Loucy (cell line): ENCODE measurements at regions not wholly inside any gene's neighbourhood (a gene's known extent, or its start where the extent isn't known, plus 50 kb on each side); places are given as distances from the start of the nearest gene placed in this dataset.

Experiments used
- EZH2phosphoT487 ChIP-seq: fragments of 200-600 bp; IDR thresholded peaks from 2 replicates; pipeline ENCODE4 v1.6.1; 2018; ENCODE audit warnings: antibody characterized with exemption, mild to moderate bottlenecking, moderate library complexity, borderline replicate concordance
- TF ChIP-seq, protein P1 (sequence below): fragments of 200-600 bp; sonication (generic); conservative IDR thresholded peaks from 2 replicates; pipeline ENCODE4 v1.5.1; 2014; ENCODE audit warnings: mild to moderate bottlenecking, antibody characterized with exemption, low read length

DNA sequence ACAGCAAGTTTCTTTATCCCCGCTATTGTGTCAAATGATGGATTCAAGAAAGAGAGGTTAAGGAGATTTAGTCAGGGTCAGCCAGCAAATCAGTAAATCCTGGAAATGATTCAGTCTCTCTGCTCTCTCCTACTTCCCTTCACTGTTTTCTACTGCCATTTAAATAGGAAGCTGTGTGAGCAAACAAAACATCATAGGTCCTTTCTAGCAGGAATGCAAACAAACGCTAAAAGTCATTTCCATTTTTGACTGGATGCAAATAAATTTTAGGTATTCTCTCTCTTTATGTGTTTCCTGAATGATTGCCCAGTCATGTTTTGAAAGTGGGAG is 299.4 kb upstream of the RORA start:
- TF ChIP-seq EZH2phosphoT487 = no peak
- TF ChIP-seq, protein P1, sequence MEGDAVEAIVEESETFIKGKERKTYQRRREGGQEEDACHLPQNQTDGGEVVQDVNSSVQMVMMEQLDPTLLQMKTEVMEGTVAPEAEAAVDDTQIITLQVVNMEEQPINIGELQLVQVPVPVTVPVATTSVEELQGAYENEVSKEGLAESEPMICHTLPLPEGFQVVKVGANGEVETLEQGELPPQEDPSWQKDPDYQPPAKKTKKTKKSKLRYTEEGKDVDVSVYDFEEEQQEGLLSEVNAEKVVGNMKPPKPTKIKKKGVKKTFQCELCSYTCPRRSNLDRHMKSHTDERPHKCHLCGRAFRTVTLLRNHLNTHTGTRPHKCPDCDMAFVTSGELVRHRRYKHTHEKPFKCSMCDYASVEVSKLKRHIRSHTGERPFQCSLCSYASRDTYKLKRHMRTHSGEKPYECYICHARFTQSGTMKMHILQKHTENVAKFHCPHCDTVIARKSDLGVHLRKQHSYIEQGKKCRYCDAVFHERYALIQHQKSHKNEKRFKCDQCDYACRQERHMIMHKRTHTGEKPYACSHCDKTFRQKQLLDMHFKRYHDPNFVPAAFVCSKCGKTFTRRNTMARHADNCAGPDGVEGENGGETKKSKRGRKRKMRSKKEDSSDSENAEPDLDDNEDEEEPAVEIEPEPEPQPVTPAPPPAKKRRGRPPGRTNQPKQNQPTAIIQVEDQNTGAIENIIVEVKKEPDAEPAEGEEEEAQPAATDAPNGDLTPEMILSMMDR = no peak
